GM18867 (cell line): ENCODE measurements at regions not wholly inside any gene's neighbourhood (a gene's known extent, or its start where the extent isn't known, plus 50 kb on each side); places are given as distances from the start of the nearest gene placed in this dataset.
A peak's percentile ranks its signal among the peaks of the same experiment; 100 is the strongest.

ENCODE experiments used
- ATAC-seq: cut with Tn5 transposase; IDR thresholded peaks from one replicate; pipeline ENCODE4 v1.9.1; 2021; ENCODE audit warnings: mild to moderate bottlenecking, moderate library complexity; ENCODE audit not compliant: unreplicated experiment

DNA sequence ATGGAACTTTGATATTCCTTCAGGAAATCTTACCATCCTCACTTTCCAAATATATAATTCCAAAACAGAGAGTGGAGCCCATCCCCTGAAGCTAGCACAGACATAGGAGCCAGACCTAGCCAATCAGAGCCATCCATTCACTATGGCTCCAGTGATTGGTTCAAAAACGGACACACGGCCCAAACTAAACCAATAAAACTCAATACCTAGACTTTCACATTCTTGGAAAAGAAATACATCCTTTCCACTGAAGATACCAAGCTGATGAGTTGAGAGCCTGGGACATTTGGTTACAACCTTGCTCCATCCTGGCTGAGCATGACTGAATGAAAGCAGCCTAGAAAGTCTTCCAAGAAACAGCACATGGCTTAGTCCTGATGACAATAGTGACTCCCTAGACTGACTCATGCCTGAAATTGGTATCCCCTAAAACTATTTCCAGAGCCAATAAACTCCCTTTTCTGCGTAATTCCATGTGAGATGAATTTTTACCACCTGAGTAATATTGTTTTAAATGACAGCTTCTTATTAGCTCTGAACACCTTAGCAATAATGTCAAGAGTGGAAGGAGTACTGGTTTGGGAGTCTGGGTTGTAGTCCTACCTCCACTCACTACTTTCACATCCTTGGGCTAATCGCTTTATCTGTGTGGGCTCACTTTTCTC is 189.6 kb upstream of the LNX1 start:
- ATAC-seq = no peak

DNA sequence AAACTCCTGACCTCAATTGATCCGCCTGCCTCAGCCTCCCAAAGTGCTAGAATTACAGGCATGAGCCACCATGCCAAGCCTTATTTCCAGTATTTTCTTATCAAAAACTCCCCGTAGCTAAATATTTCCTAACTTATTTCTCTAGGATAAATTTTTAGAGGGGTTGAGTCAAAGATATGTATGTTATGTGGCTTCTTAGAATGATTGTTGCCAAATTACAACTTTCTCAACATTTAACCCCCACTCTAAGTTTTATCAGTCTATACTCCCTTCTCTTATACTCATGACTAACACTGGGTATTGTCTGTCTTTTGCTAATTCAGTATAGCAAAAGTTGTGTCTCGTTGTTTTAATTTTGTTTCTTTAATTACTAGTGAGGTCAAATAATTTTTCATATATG is 187.7 kb upstream of the LNX1 start:
- no peak for ATAC-seq

DNA sequence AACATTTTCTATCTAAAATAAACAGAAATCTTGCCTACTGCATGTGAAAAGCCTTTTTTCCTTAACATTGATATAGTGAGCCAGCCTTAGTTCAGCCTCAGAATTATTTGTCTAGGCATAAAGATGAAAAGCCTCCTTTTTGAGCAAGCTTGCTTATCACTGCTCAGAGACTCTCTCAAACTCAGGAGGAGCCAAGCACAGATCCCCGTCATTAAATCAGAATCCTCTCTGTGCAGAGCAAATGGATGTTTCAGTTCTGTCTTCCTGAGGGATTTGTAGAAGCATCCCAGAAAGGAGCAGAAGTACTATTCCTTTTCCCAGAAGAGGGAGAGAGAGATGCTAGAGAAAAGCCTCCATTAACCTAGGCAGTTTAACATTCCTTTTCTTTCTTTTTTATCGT is 186.9 kb upstream of the LNX1 start:
- ATAC-seq = no peak

DNA sequence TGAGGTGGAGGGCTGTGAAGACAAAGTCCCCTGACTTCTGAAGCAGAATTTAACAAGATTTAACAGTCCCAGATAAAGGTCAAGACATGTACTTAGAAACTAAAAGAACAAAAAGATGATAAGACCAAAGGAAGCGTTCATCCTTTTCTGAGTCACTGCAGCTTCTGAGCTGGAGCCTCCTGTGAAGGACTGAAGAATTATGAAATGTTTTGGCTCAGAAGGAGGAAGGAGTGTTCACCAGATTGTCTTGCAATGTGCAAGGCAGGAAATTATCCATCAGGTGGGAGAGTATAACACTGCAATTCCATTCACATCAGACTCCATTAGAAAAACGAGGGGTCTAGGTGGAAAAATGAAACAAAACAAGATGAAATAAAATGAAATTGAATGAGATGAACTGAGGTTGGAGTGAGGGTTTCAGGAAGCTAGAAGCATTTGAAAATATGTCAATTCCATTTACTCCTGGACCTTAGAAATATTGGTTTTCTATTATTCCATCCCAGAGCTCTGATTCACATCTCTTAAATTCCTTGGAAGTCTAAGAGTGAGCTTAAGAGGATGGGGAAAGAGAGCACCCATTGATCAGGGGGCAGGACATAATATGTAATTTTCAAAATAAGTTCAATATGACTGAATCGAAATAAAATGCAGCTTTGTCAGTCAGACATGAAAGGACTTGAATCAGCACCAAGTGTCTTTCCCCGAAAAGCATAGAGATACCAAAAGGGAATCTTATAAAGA is 186.1 kb upstream of the LNX1 start:
- no peak for ATAC-seq

DNA sequence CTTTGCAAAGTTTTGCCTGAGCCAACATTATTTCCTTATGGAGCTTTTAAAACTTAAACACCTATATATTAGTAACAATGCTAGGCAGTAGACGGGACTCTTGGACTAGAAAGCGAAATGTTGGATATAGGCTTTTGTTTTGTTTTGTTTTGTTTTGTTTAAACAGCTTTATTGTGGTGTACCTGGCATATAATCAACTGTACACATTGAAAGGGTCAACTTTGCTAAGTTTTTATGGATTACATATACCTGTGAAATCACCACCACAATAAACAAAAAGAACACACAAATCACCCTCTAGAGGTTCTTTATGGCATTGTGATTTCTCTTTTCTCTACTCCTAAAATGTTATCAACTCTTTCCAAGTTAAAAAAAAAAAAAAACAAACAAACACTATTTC is 184.9 kb upstream of the LNX1 start:
- no peak for ATAC-seq

DNA sequence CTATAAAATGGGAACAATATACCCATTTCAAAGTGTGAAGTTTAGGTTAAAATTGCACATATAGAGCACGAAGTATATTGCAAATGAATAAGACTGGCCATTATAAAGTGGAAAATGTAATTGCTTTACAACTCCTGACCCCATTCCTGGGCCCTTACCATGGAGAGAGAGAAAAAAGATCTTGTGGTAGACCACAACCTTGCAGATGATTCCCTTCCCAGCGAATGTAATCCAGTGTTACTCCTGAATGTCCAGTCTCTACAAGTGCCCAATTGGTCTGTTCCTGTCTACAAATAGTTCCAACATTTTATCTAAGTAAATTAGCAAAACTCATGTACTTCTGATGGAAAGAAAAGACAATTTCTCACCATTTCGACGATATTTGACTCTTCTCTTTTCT is 184.1 kb upstream of the LNX1 start:
- ATAC-seq = no peak

DNA sequence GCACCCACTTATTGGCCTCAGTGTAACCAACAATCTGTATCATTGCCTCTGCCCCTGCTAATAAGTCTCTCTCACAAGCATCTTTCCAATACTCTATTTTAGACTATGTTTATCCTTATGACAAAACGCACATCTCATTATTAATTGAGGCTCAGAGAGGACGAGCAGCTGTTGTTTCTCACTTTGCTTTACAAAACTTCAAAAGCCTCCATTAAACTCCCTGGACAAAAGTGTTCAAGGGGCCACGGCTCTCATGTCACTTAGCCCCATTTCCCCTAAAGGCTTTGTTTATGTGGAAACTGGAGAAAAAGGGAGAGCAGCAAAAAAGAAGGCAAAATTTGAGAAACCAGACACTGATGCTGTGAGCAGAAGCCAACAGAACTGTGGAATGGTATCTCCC is 180.0 kb upstream of the LNX1 start:
- no peak for ATAC-seq

DNA sequence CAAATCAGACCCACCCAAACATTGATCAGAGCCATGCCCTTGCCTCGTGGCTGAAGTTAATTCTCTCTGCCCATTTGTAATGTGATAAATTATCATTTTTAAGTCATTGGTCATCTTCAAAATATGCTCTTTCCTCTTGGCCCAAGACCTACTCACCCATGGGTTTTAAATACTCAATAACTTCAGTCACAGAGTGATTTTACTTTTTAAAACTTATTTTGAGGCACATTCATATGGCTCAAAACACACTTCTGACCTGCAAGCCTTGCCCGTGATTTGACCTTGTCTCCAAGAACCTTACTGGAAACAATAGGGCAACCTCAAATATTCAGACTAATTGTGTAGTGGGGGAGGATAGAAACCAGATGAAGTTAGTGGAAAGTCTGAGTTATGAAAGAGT is 176.2 kb upstream of the LNX1 start:
- no peak for ATAC-seq

DNA sequence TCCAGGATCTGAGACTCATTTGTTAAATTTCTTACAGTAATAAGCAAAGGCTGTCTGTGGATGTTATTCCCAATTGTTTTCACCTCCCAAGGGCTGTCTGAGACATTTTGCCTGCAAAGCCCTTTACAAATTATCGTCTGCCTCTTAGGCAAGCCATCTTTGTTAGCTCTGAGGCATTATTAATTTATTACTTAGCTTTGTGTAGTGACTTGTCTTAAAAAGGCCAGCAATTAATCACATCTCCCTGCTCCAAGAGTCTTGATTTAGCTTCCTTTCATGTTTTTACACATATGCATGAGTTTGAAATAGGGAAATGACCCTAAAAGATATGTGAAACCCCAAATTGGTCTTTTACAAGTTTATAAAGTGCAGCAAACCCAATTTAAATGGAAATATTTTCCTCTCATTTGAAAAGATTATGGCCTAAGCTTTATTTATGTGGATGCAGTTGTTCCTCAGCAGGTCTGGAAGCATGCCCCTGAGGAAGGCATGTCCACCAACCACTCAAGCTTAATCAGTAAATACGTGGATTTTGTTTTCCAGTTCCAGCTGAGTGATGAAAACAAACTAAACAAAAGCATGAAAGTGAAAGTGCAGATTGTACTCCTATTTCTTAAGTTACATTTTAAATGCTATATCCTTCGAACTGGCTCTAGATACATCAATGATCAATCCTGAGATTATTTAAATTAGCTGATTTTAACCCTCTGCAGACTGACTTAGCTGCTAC is 173.6 kb upstream of the LNX1 start:
- ATAC-seq = no peak

DNA sequence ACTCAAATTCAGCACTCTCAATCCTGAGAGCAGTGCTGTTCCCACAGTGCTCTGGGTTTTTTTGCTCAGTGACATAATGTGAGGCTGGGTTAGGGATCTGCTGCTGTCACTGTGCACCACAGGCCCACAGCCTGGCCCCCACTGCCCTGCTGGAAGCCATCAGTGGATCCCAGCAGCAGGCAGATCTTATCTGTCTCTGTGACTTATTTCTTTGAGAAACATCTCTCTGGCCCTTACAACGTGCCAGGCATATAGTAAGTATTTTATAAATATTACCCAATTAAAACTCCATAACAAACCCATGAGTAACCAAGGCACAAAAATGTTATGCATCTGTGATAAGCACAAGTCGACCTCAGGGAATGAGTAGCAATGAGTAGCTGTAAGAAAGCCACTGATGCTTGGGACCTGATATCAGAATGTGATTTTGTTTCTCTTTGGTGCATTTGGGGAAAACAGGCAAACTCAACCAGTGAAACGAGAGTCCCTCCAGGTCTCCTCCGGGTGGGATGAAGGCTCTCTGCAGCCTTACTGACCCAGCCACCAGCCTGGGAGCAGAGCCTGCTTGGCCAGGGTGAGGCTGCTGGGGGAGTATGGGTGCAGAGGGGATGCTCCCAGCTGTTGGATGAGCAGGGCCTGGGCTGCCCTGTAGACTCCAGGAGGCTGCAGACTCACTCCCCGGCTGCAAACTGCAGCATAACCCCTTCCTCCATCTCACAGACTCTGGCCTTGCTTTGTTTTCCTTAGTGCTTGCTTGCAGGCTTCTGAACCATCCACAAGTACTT is 172.7 kb upstream of the LNX1 start:
- ATAC-seq = no peak

DNA sequence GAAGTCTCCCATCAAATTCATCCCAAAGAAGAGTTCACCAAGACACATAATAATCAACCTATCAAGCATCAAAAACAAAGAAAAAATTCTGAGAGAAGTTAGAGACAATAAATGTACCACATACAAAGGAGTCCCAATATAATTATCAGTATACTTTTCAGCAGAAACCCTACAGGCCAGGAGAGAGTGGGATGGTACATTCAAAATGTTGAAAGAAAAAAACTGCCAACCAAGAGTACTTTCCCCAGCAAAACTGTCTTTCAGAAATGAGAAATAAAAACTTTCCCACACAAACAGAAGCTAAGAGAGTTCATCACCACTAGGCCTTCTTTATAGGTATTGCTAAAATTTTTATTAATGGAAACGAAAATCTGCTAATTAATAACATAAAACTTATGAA is 164.4 kb upstream of the LNX1 start:
- ATAC-seq = no peak

DNA sequence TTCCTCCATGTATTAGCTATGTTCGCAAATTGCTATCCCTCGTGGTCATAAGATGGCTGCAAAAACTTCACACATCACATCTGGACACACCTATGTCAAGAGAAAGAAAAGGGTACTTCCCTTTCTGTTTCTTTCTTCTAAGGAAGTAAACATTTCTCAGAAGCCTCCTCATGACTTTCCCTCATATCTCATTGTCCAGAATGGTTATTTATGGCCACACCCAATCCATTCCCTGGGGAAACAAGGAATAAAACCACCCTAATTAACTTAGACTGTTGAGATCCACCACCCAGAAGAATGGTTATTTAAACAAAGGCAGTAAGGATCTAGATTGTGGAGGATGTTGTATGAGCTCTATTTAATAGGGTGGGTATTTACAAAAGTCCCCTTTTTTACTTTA is 160.8 kb upstream of the LNX1 start:
- no peak for ATAC-seq

DNA sequence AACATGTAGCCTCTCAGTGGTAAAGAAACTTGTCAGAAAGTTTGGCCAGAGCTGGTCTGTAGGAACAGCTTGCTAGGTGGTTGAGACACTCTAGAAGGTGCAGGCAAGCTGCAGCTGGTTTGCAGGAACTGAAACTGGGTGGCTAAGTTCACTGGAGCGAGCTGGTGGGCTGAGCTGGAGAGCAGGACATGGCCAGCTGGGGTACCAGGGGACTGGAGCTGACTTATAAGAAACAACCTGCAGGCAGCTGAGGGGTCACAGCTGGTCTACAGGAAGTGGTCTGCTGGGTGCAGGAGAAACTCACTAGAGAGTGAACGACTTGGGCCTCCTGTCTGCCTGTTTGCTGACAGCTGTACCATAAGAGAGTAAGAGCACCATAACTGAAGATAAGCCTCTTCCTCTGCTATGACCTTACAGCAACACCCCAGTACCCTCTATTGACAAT is 157.1 kb upstream of the LNX1 start:
- ATAC-seq = peak; percentile 96

DNA sequence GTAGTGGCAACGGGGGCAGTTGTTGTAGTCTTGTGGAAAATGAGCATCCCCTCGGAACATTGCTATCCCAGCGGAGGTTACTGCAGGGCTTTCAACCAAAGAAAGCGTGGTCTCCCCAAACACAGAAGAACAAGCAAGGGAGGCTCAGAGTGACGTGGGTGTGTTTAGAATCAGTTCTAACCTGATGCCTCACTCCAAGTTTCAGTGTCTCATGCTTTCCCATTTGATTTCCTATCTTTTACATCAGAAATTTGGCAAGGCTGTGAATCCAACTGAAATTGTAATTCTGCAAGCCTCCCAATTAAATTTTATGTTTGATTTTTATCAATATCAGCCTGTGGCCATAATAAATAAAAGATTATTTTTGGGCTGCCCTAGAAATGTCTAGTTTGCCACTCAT is 156.1 kb upstream of the LNX1 start:
- no peak for ATAC-seq

DNA sequence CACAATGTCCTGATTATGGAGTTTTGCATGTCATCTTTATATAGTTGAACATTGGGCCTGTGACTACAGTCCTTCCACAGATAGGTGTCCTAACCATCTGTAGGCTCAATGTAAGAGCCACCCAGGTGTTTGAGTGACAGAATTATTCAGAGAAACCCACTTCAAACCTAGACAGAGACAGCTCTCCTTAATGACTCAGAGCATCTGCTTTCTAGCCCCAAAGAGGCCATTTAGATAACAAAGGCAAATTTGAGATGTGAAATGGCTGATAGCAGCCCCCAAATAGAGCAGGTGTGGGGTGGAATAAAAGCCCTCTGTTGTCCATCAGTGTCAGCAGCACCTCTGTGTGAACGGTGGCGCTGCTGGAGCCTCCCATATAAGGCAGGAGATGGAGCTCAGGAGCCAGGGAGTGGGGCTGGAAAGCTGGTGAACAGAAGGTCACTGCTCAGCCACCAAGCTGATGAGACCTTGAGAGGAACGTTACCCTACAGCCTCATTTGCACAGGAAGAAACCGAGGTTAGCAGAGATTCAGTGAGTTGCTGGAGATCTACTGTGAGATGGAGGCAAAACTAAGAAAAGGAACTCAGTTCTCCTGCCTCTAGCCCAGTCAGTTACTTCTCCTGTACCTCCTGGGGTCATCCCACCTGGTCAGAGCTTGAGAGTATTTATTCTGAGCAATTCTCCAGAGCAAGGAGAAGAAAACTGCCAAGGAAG is 153.3 kb upstream of the LNX1 start:
- ATAC-seq = no peak

DNA sequence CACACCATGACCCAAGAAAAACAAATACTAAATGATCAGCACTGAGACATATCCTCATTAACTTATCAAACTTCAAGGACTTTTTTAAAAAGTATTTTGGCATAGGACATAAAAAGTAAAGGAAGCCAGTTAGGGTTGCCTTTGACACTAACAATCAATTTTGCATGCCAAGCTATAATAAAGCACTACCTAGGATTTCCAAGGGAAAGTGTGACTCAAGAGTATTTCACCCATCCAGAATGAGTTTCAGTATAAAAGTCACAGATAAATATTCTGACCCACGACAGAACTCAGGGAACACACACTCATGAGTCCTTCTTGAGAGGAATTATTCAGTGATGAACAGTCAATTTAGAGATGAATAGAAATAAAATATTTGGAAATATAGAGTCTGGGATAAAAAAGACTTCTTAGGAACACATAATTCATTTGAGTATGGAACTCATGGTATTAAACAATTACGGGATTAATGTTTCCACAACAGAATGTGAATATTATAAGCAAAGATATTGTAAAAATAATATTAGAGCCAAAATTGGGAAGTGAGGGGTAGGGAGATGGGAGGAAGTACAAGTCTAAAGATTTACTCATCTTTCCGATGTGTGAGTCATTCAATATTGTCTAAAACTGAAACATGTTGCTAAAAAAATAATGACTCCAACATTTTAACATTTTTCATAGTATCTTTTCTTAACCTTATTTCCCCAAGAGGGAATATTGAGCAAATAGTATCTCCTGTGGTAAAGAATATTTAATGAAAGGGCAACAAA is 143.5 kb upstream of the LNX1 start:
- ATAC-seq = no peak

DNA sequence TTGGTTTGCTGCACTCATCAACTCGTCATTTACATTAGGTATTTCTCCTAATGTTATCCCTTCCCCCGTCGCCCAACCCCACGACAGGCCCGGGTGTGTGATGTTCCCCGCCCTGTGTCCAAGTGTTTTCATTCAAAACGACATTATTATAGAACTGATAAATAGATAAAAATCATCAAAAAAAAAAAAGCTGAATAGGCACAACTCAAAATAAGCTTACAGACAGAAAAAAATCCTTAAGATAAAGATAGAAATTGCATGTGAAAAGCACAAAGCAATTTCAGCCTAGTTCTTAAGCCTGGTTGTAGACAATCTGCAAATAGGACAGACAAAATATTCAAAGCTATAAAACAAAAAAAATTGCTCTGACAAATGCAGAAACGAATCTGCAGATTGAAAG is 142.9 kb upstream of the LNX1 start:
- ATAC-seq = no peak

DNA sequence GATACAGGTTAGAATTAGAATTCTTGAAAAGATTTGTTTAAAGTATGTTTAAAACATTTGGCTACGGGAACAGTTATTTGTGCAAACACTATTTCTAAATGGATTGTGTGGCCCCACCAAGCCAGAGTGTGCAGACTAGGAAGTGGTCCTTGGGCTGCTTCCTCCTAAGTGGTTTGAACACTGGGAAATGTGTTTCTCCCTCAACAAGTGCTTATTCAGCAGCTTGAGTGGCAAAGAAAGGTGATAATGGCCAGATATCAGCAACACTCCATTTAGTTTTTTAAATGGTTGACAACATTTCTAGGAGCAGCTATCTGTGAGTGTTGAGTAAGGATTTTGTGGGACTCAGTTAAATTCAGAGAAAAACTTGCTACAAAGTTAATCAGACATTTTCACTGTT is 141.4 kb upstream of the LNX1 start:
- ATAC-seq = no peak

DNA sequence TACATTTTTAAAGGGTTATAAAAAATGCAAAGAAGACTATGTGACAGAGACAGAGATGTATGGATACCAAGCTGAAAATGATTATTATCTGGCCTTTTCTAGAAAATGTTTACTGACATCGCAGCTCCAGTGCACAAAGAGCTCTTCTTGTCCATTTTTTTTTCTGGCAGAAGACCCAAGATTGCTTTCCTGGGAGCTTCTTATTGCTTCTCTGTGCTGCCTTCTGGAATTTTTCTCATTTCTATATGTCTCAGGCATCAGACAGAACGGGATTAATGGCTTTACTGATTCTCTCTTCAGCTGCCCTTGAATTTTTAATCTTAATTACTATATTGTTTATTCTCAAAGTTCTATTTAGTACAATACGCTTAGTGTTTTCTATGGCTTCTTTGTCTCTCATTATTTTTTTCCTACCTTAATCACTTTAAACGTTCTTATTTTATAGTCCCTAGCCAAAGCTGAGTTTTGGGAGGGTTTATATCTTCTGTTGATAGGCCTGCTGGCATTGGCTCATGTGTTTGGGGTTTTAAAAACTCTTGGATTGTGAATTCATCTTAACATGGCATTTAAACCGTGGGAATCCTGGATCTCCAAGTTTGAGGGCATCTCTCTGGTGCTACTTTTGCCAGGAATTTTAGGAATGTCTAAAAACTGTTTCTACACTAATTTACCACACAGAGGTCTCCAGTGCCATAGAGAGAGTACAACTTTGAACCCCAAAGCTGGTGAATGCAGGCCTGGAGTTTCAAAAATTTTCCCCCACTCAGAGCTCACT is 138.9 kb upstream of the LNX1 start:
- no peak for ATAC-seq
